Tibial artery (tissue), 4 donors: ENCODE measurements at regions not wholly inside any gene's neighbourhood (a gene's known extent, or its start where the extent isn't known, plus 50 kb on each side); places are given as distances from the start of the nearest gene placed in this dataset.

ENCODE experiments used
- DNase-seq, 2 donors: peaks; one replicate each; pipeline ENCODE4 v3.0.0-alpha.2; 2019
- H3K27ac ChIP-seq, 2 donors: fragments of 200-600 bp; sonication (generic) in 1 of 2; 1 replicate in 1 of 2; 2 replicates in 1 of 2; pipeline ENCODE4 v1.5.1; 2018 to 2019; ENCODE audit warnings: mild to moderate bottlenecking in 1 of 2
- H3K27me3 ChIP-seq, 2 donors: fragments of 200-600 bp; sonication (generic) in 1 of 2; one replicate each; pipeline versions ENCODE4 v1.5.1 to v1.6.0; 2016 to 2019
- H3K36me3 ChIP-seq, 3 donors: fragments of 200-600 bp; sonication (generic) in 2 of 3; one replicate each; pipeline ENCODE4 v1.5.1; 2016 to 2019; ENCODE audit warnings: mild to moderate bottlenecking in 2 of 3
- H3K4me1 ChIP-seq, 4 donors: fragments of 200-600 bp; sonication (generic) in 2 of 4; 1 replicate in 3 of 4; 2 replicates in 1 of 4; pipeline ENCODE4 v1.5.1; 2016 to 2019
- H3K4me3 ChIP-seq, 2 donors: fragments of 200-600 bp; sonication (generic) in 1 of 2; 1 replicate in 1 of 2; 2 replicates in 1 of 2; pipeline ENCODE4 v1.5.1; 2018 to 2019; ENCODE audit warnings: mild to moderate bottlenecking in 2 of 2
- H3K9me3 ChIP-seq, 3 donors: fragments of 200-600 bp; sonication (generic) in 1 of 3; one replicate each; pipeline ENCODE4 v1.5.1; 2016 to 2019
- intact Hi-C: fragments of 100-400 bp; cut with DNase I; formaldehyde crosslinking; loops from one replicate; pipeline ENCODE4 v1.15.0; 2023; ENCODE audit warnings: low total_unique reads
- TF ChIP-seq, protein P1 (sequence below), 2 experiments: fragments of 200-600 bp in 1 of 2; fragments of 450-650 bp in 1 of 2; IDR thresholded peaks; one replicate each; pipeline ENCODE4 v1.5.1; 2017 to 2019; ENCODE audit warnings: antibody characterized with exemption in 2 of 2, mild to moderate bottlenecking in 1 of 2, moderate library complexity in 1 of 2

DNA sequence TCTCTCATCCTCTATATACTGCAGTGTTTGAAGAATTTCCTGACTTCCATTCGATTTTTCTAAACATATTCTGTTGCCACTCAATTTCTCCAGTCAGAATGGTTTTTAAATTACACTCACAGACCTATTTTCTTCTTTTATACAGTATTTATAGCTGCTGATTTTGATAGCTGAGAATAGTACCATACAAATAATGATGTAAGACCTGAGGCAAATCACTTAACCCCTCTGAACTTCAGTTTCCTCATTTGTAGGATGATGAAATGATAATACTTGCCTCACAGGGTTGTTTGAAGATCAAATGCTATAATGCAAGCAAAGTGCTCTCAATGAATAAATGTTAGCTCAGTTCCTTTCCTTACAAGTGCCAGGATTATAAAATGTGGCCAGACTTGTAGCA, 241.8 kb downstream of the CPS1 start:
- intact Hi-C loops: no loop called here
- TF ChIP-seq, protein P1, sequence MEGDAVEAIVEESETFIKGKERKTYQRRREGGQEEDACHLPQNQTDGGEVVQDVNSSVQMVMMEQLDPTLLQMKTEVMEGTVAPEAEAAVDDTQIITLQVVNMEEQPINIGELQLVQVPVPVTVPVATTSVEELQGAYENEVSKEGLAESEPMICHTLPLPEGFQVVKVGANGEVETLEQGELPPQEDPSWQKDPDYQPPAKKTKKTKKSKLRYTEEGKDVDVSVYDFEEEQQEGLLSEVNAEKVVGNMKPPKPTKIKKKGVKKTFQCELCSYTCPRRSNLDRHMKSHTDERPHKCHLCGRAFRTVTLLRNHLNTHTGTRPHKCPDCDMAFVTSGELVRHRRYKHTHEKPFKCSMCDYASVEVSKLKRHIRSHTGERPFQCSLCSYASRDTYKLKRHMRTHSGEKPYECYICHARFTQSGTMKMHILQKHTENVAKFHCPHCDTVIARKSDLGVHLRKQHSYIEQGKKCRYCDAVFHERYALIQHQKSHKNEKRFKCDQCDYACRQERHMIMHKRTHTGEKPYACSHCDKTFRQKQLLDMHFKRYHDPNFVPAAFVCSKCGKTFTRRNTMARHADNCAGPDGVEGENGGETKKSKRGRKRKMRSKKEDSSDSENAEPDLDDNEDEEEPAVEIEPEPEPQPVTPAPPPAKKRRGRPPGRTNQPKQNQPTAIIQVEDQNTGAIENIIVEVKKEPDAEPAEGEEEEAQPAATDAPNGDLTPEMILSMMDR (IDR thresholded peaks at IDR 0.05): no peak
- Histone ChIP-seq H3K36me3 (no peaks in the 10 kb centered on the region), H3K4me1 (no peaks in the 10 kb centered on the region), H3K9me3 (no peaks in the 10 kb centered on the region), H3K27me3 (no peaks in the 10 kb centered on the region), H3K27ac (no peak overlapping the region), H3K4me3 (no peak overlapping the region)
- DNase-seq: no peak

DNA sequence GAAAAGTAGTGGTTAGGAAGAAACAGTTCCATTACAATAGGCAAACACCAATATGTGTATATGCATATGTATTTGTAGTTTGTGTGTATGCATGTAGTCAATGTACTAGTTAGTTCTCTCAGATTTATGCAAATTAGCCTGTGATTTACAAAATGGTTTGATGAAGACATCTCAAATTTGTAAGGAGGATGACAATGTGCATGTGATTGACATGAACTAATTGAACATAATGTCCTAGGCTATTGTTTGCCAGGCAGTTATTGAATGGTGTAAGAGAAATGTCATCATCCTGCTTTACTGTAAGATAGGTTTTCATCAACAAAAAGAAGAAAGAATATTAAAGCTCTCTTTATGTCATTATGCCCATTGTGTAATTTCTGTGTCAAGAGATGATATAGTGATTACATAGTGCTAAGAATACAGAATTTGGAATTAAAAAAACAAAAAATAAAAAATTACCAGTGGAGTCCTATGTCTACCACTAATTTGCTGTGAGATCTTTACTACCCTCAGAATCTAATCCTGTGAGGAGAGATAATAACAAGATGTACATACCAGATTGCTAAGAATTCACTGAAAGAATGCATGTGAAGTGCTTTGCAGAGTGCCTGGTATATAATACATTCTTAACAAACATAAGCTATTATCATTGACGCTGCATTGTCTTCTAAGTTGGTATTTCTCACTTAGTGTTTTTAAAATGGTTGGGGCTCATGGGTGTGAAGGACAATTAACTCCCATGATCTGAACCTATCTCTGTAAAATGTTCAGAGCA, 258.0 kb downstream of the CPS1 start:
- Histone ChIP-seq H3K4me1 (no peaks in the 10 kb centered on the region), H3K4me3 (no peak overlapping the region), H3K36me3 (no peaks in the 10 kb centered on the region), H3K9me3 (no peaks in the 10 kb centered on the region), H3K27me3 (no peaks in the 10 kb centered on the region), H3K27ac (no peak overlapping the region)
- no peak for DNase-seq
- TF ChIP-seq, protein P1 (IDR thresholded peaks at IDR 0.05): no peak
- intact Hi-C loops: no loop called here

DNA sequence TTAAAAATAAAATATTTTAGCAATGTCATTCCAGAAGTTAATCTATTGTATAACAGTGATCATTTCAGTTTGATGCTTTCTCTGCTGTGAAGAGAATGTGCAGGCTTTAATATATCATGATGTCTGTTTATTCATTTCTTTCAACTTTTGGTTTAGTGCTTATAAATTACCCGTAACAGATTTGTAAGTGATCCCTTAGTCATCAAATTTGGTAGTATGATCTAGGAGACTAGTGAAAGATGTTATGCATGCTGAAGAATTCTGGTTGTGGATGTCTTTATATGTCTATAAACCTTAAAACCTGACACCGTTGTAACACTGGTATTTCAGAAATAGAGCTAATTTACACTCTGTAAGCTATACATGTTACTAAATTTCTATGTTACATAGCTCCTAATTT, 260.4 kb downstream of the CPS1 start:
- TF ChIP-seq, protein P1 (IDR thresholded peaks at IDR 0.05): no peak
- Histone ChIP-seq H3K4me3 (no peak overlapping the region), H3K27me3 (no peaks in the 10 kb centered on the region), H3K4me1 (no peaks in the 10 kb centered on the region), H3K9me3 (no peaks in the 10 kb centered on the region), H3K36me3 (no peaks in the 10 kb centered on the region), H3K27ac (no peak overlapping the region)
- intact Hi-C loops: no loop called here
- DNase-seq: no peak

DNA sequence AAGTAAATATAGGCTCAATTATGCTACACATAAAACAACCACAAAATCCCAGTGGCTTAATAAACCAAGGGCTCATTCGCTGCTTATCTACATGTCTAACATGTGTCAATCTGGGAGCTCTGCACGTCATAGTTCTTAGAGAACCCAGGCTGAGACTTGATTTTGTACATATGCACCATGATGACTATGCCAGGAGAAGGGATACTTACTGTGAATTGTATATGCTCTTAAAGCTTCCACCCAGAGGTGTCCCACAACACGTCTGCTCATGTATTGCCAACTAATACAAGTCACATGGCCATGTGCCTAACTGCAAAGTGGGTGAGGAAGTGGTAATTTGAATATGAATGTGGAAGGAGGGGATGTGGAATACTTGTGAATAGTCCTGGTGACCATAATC, 262.1 kb downstream of the CPS1 start:
- no peak overlapping the region for H3K27ac ChIP-seq
- no peaks in the 10 kb centered on the region for H3K27me3 ChIP-seq
- no peaks in the 10 kb centered on the region for H3K9me3 ChIP-seq
- H3K36me3 ChIP-seq: no peaks in the 10 kb centered on the region
- DNase-seq: no peak
- no peak overlapping the region for H3K4me3 ChIP-seq
- no peaks in the 10 kb centered on the region for H3K4me1 ChIP-seq
- intact Hi-C loops: no loop called here
- TF ChIP-seq, protein P1 (IDR thresholded peaks at IDR 0.05): no peak

DNA sequence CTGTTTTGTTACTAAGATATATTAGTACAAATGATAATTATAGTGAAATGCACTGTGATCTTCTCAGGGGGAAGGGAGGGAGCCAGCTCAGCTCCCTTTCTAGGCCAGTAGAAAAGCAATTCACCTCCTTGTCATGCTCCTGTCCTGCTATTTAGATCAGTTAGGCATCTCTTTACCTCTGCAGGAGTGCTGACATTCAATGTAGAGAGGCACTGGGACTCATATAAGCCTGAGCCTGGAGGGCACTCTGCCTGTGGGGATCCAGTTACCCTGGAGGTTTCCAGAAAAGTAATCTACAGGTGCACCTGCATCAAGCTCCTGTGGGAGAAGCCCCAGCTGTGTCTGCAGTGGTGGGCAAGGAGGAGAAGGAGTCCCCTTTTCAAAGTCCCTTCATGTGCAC, 277.0 kb downstream of the CPS1 start:
- no peaks in the 10 kb centered on the region for H3K9me3 ChIP-seq
- no peaks in the 10 kb centered on the region for H3K27me3 ChIP-seq
- no peak overlapping the region for H3K4me3 ChIP-seq
- TF ChIP-seq, protein P1 (IDR thresholded peaks at IDR 0.05): no peak
- DNase-seq: no peak
- no peak overlapping the region for H3K27ac ChIP-seq
- H3K4me1 ChIP-seq: no peaks in the 10 kb centered on the region
- no peaks in the 10 kb centered on the region for H3K36me3 ChIP-seq
- intact Hi-C loops: no loop called here
